ENCODE measurements at regions not wholly inside any gene's neighbourhood (a gene's known extent, or its start where the extent isn't known, plus 50 kb on each side); places are given as distances from the start of the nearest gene placed in this dataset.

GRCh38 chr12:95603351-95604145 lies 52.3 kb upstream of the USP44 start:
- peaks cover 26% of the 10 kb centered on the region for H3K4me1 ChIP-seq (replicated peaks; ENCODE audit: insufficient read depth)
- POLR2A ChIA-PET (ENCODE audit: unreplicated experiment) = no interaction called here
- H3K9me3 ChIP-seq (ENCODE audit: insufficient read depth, low read depth) = no peaks in the 10 kb centered on the region
- H3K27ac ChIP-seq = no peak overlapping the region
- H3K79me2 ChIP-seq (ENCODE audit: low read depth) = no peaks in the 10 kb centered on the region
- no peak overlapping the region for H2AFZ ChIP-seq
- no peaks in the 10 kb centered on the region for H3K36me3 ChIP-seq (ENCODE audit: low read depth)
- BruUV-seq (replicated peaks) = no TSS peak
- CTCF ChIA-PET = no interaction called here
- peaks cover 16% of the 10 kb centered on the region; the same call in 1 of the 2 replicates for H3F3A ChIP-seq (ENCODE audit: insufficient read depth, low read depth)
- no peak overlapping the region for H3K4me3 ChIP-seq
- no peaks in the 10 kb centered on the region for H3K9me2 ChIP-seq (ENCODE audit: insufficient read depth)
- H4K20me1 ChIP-seq (ENCODE audit: insufficient read depth) = no peaks in the 10 kb centered on the region
- no peak overlapping the region for H3K4me2 ChIP-seq
- DNase-seq = no peak
- H3K27me3 ChIP-seq (ENCODE audit: insufficient read depth, low read depth) = no peaks in the 10 kb centered on the region
- no peak for TF ChIP-seq CTCF (conservative IDR thresholded peaks at IDR 0.05)
- no peak for TF ChIP-seq EZH2 (IDR thresholded peaks at IDR 0.05; ENCODE audit: low read depth)
- intact Hi-C loops (cut with micrococcal nuclease; ENCODE audit: unreplicated experiment) = no loop called here

- ChIA-PET CTCF (no interaction called here), POLR2A (ENCODE audit: unreplicated experiment) (no interaction called here)
- no peaks in the 10 kb centered on the region for H3K27me3 ChIP-seq (ENCODE audit: insufficient read depth, low read depth)
- H4K20me1 ChIP-seq (ENCODE audit: insufficient read depth) = no peaks in the 10 kb centered on the region
- no peaks in the 10 kb centered on the region for H3K79me2 ChIP-seq (ENCODE audit: low read depth)
- H3K9me2 ChIP-seq (ENCODE audit: insufficient read depth) = no peaks in the 10 kb centered on the region
- H3K4me2 ChIP-seq = peak overlapping the region; percentile 29
- peak in 1 of 2 experiments; percentile 83 for DNase-seq
- 0 out of 2 replicates have a peak overlapping the region, but pooled peaks have one; percentile 25 for H2AFZ ChIP-seq
- no peaks in the 10 kb centered on the region for H3K36me3 ChIP-seq (ENCODE audit: low read depth)
- H3K9me3 ChIP-seq (ENCODE audit: insufficient read depth, low read depth) = no peaks in the 10 kb centered on the region
- TF ChIP-seq EZH2 (IDR thresholded peaks at IDR 0.05; ENCODE audit: low read depth) = no peak
- TF ChIP-seq CTCF (conservative IDR thresholded peaks at IDR 0.05) = no peak
- no TSS peak for BruUV-seq (replicated peaks)
- peak overlapping the region; percentile 54 for H3K27ac ChIP-seq
- peaks cover 26% of the 10 kb centered on the region for H3K4me1 ChIP-seq (replicated peaks; ENCODE audit: insufficient read depth)
- H3F3A ChIP-seq (ENCODE audit: insufficient read depth, low read depth) = peaks cover 13% of the 10 kb centered on the region; the same call in 1 of the 2 replicates
- H3K4me3 ChIP-seq = no peak overlapping the region
- intact Hi-C loops (cut with micrococcal nuclease; ENCODE audit: unreplicated experiment) = no loop called here
These were observed 50.0 kb upstream of the USP44 start for GRCh38 chr12:95601091-95601961.

All from PC-9 (cell line).